HCT116 (cell line): ENCODE measurements at regions not wholly inside any gene's neighbourhood (a gene's known extent, or its start where the extent isn't known, plus 50 kb on each side); places are given as distances from the start of the nearest gene placed in this dataset.

Experiments used
- ATAC-seq: fragments of 200-7000 bp; cut with Tn5 transposase; 2 replicates; pipeline ENCODE4 v1.9.1; 2020; ENCODE audit warnings: mild to moderate bottlenecking, moderate library complexity
- BruUV-seq: library from RNA; stranded (reverse); fragments of 400-500 nt; replicated peaks from 2 replicates; lab custom pipeline; 2021; lab: Mats Ljungman, UMichigan
- CTCF ChIA-PET: fragments of 300-600 bp; sonication (Branson Sonifier 250); formaldehyde crosslinking; loops from one replicate; lab custom pipeline; 2021; ENCODE audit warnings: antibody characterized with exemption; lab: Charles Lee
- POLR2A ChIA-PET: fragments of 300-600, 350-600 bp; sonication (Branson Sonifier 250); formaldehyde crosslinking; loops from one replicate; lab custom pipeline; 2021; ENCODE audit warnings: antibody characterized with exemption; lab: Charles Lee
- RAD21 ChIA-PET, 2 experiments: fragments of 300-600 bp; sonication (Branson Sonifier 250); formaldehyde crosslinking; loops; one replicate each; lab custom pipeline; 2023; ENCODE audit warnings: low total read pairs in 2 of 2; ENCODE audit not compliant: uncharacterized antibody in 2 of 2, unreplicated experiment in 2 of 2, low non-redundant PET in 1 of 2; lab: Charles Lee
- DNase-seq: peaks from one replicate; pipeline ENCODE4 v3.0.0-alpha.2; 2010; ENCODE audit warnings: low read depth, low spot score
- H2AFZ ChIP-seq: fragments of 200-600 bp; shearing (Covaris generic), sonication (generic); 2 replicates; pipeline ENCODE4 v1.6.1; 2017; ENCODE audit warnings: low read depth, mixed run types, mixed read lengths, antibody characterized with exemption, low read length; ENCODE audit not compliant: poor library complexity, severe bottlenecking
- H3K27ac ChIP-seq: 2 replicates; pipeline ENCODE4 v1.5.1; 2012; ENCODE audit warnings: low read depth, low read length
- H3K27me3 ChIP-seq: fragments of 200-600 bp; sonication (generic); 2 replicates; pipeline ENCODE4 v1.6.1; 2016; ENCODE audit warnings: mixed run types, low read length, mixed read lengths; ENCODE audit not compliant: insufficient read depth
- H3K36me3 ChIP-seq, 2 experiments: fragments of 200-500 bp in 1 of 2; fragments of 200-600 bp in 1 of 2; sonication (Bioruptor generic) in 1 of 2; sonication (generic) in 1 of 2; 2 replicates each; pipeline versions ENCODE4 v1.5.1 to v1.6.1; 2014 to 2016; ENCODE audit warnings: low read length in 2 of 2, inconsistent platforms in 1 of 2, mixed read lengths in 1 of 2, mixed run types in 1 of 2; ENCODE audit not compliant: insufficient read depth in 2 of 2, control insufficient read depth in 1 of 2
- H3K4me1 ChIP-seq, 2 experiments: fragments of 200-600 bp in 1 of 2; sonication (generic) in 1 of 2; 2 replicates each; pipeline versions ENCODE4 v1.5.1 to v1.6.1; 2012 to 2017; ENCODE audit warnings: low read length in 2 of 2, inconsistent platforms in 1 of 2, mild to moderate bottlenecking in 1 of 2, mixed read lengths in 1 of 2, mixed run types in 1 of 2, moderate library complexity in 1 of 2; ENCODE audit not compliant: insufficient read depth in 2 of 2, control insufficient read depth in 1 of 2
- H3K4me2 ChIP-seq: fragments of 200-600 bp; sonication (generic); 2 replicates; pipeline ENCODE4 v1.6.1; 2017; ENCODE audit warnings: mixed run types, low read length, mixed read lengths
- H3K4me3 ChIP-seq, 2 experiments: fragments of 200-600 bp in 1 of 2; sonication (generic) in 1 of 2; replicated peaks in 1 of 2; 2 replicates each; pipeline ENCODE4 v1.5.1; 2011 to 2016; ENCODE audit warnings: low read length in 2 of 2, control low read depth in 1 of 2, low read depth in 1 of 2, mild to moderate bottlenecking in 1 of 2, mixed read lengths in 1 of 2, mixed run types in 1 of 2
- H3K79me2 ChIP-seq: fragments of 200-600 bp; sonication (generic); 2 replicates; pipeline ENCODE4 v1.6.1; 2017; ENCODE audit warnings: mild to moderate bottlenecking, mixed run types, low read length, moderate library complexity, mixed read lengths; ENCODE audit not compliant: insufficient read depth
- H3K9ac ChIP-seq: fragments of 200-600 bp; sonication (generic); 2 replicates; pipeline ENCODE4 v1.6.1; 2016; ENCODE audit warnings: low read length, mixed read lengths
- H3K9me2 ChIP-seq: fragments of 200-600 bp; sonication (generic), shearing (Covaris generic); 2 replicates; pipeline ENCODE4 v1.6.1; 2017; ENCODE audit warnings: mixed run types, mild to moderate bottlenecking, moderate library complexity; ENCODE audit not compliant: insufficient read depth
- H3K9me3 ChIP-seq, 2 experiments: fragments of 200-500 bp in 1 of 2; fragments of 200-600 bp in 1 of 2; sonication (Bioruptor generic) in 1 of 2; sonication (generic) in 1 of 2; 2 replicates each; pipeline ENCODE4 v1.6.1; 2014 to 2017; ENCODE audit warnings: low read length in 2 of 2, mixed read lengths in 2 of 2, inconsistent platforms in 1 of 2, low read depth in 1 of 2, mild to moderate bottlenecking in 1 of 2, mixed run types in 1 of 2, moderate library complexity in 1 of 2; ENCODE audit not compliant: control insufficient read depth in 1 of 2, insufficient read depth in 1 of 2
- H4K20me1 ChIP-seq: fragments of 200-600 bp; sonication (generic), shearing (Covaris generic); 2 replicates; pipeline ENCODE4 v1.6.1; 2017; ENCODE audit warnings: mixed run types, mild to moderate bottlenecking, moderate library complexity; ENCODE audit not compliant: insufficient read depth
- ATF3 ChIP-seq: IDR thresholded peaks from 2 replicates; pipeline ENCODE4 v1.6.1; 2012
- CBX3 ChIP-seq: IDR thresholded peaks from 2 replicates; pipeline ENCODE4 v1.6.1; 2012; ENCODE audit warnings: low read depth
- CEBPB ChIP-seq: IDR thresholded peaks from 2 replicates; pipeline ENCODE4 v1.6.1; 2012; ENCODE audit warnings: low read depth
- EGR1 ChIP-seq: IDR thresholded peaks from 2 replicates; pipeline ENCODE4 v1.6.1; 2012; ENCODE audit warnings: low read depth
- ELF1 ChIP-seq: IDR thresholded peaks from 2 replicates; pipeline ENCODE4 v1.6.1; 2012; ENCODE audit warnings: low read depth, borderline replicate concordance
- EZH2phosphoT487 ChIP-seq: fragments of 200-600 bp; IDR thresholded peaks from 2 replicates; pipeline ENCODE4 v1.6.1; 2018; ENCODE audit warnings: antibody characterized with exemption, borderline replicate concordance
- FOSL1 ChIP-seq: IDR thresholded peaks from 2 replicates; pipeline ENCODE4 v1.6.1; 2012; ENCODE audit warnings: low read depth
- POLR2A ChIP-seq: IDR thresholded peaks from 2 replicates; pipeline ENCODE4 v1.7.0; 2011; ENCODE audit warnings: borderline replicate concordance; ENCODE audit not compliant: insufficient read depth, insufficient read length; ENCODE audit errors: extremely low read depth
- POLR2AphosphoS5 ChIP-seq: IDR thresholded peaks from 2 replicates; pipeline ENCODE4 v1.6.1; 2011; ENCODE audit warnings: mild to moderate bottlenecking, low read depth, low read length, moderate library complexity
- RAD21 ChIP-seq: IDR thresholded peaks from 2 replicates; pipeline ENCODE4 v1.6.1; 2012; ENCODE audit warnings: low read depth, mild to moderate bottlenecking
- SIN3A ChIP-seq: IDR thresholded peaks from 2 replicates; pipeline ENCODE4 v1.6.1; 2012; ENCODE audit warnings: low read depth
- SRF ChIP-seq: IDR thresholded peaks from 2 replicates; pipeline ENCODE4 v1.6.1; 2012; ENCODE audit warnings: low read depth
- TCF7L2 ChIP-seq: IDR thresholded peaks from 2 replicates; pipeline ENCODE4 v1.7.0; 2011; ENCODE audit warnings: borderline replicate concordance, inconsistent platforms; ENCODE audit not compliant: insufficient read depth, insufficient read length; ENCODE audit errors: extremely low read depth
- YY1 ChIP-seq: IDR thresholded peaks from 2 replicates; pipeline ENCODE4 v1.6.1; 2011; ENCODE audit warnings: low read length, low read depth, moderate library complexity, mild to moderate bottlenecking; ENCODE audit not compliant: insufficient replicate concordance; ENCODE audit errors: extremely low read depth
- ZFX ChIP-seq: fragments of 450-650 bp; IDR thresholded peaks from 2 replicates; pipeline ENCODE4 v1.6.1; 2017
- intact Hi-C: fragments of 100-400 bp; cut with micrococcal nuclease; formaldehyde crosslinking; loops from 2 replicates; pipeline ENCODE4 v1.10.0; 2022
- TF ChIP-seq, protein P1 (sequence below): IDR thresholded peaks from 2 replicates; pipeline ENCODE4 v1.6.1; 2011; ENCODE audit warnings: mild to moderate bottlenecking, low read length, moderate library complexity; ENCODE audit not compliant: insufficient replicate concordance; ENCODE audit errors: extremely low read depth

DNA sequence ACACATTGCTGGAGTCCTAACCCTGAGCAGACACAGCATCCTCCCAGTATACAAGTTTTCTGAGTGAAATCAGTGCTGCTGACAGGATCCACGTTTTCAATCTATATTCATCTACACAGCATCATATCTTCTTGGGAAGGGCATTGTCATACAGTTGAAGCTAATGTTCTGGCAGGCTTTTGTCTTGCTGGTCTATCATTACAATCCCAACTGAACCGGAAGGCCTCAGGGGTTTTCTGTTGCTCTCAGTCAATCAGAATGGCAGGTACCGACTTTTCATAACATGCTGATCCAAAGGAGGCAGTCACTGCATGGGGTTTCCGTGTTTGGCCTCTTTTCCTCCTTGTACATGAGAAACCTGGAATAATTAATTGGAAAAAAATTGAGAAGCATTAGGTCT lies 2118.8 kb upstream of the WWC1 start:
- Histone ChIP-seq H3K36me3 (no peaks in the 10 kb centered on the region), H4K20me1 (no peaks in the 10 kb centered on the region), H3K4me1 (no peaks in the 10 kb centered on the region), H3K79me2 (no peaks in the 10 kb centered on the region), H3K9ac (no peak overlapping the region), H3K4me3 (no peak overlapping the region), H3K27ac (no peak overlapping the region), H3K9me3 (peaks cover 0 to 35% of the 10 kb centered on the region in 2 experiments; a peak in 2 of 4 replicates), H3K4me2 (no peak overlapping the region), H3K27me3 (no peaks in the 10 kb centered on the region), H2AFZ (no peak overlapping the region), H3K9me2 (no peaks in the 10 kb centered on the region)
- BruUV-seq, result no TSS peak
- ChIA-PET CTCF (no interaction called here), RAD21 (no interaction called here), POLR2A (no interaction called here)
- no peak for DNase-seq
- no peak for TF ChIP-seq POLR2AphosphoS5
- no peak for TF ChIP-seq EGR1
- no peak for TF ChIP-seq ZFX
- TF ChIP-seq YY1, result no peak
- no peak for TF ChIP-seq FOSL1
- no peak for TF ChIP-seq SIN3A
- intact Hi-C loops, result no loop called here
- no peak for ATAC-seq

GRCh38 chr5:166178411-166179080 lies 2112.9 kb upstream of the WWC1 start:
- Histone ChIP-seq H3K27me3 (no peaks in the 10 kb centered on the region), H3K9ac (no peak overlapping the region), H4K20me1 (no peaks in the 10 kb centered on the region), H3K4me2 (no peak overlapping the region), H2AFZ (no peak overlapping the region), H3K9me3 (peaks cover 0 to 21% of the 10 kb centered on the region in 2 experiments; a peak in 2 of 4 replicates), H3K4me3 (no peak overlapping the region), H3K36me3 (no peaks in the 10 kb centered on the region), H3K27ac (no peak overlapping the region), H3K4me1 (no peaks in the 10 kb centered on the region), H3K79me2 (no peaks in the 10 kb centered on the region), H3K9me2 (no peaks in the 10 kb centered on the region)
- no peak for DNase-seq
- no peak for TF ChIP-seq TCF7L2
- TF ChIP-seq RAD21, result no peak
- no peak for TF ChIP-seq ZFX
- TF ChIP-seq CEBPB, result no peak
- no peak for TF ChIP-seq SRF
- no peak for TF ChIP-seq CBX3
- TF ChIP-seq YY1, result no peak
- no peak for TF ChIP-seq POLR2A
- TF ChIP-seq ATF3, result no peak
- TF ChIP-seq FOSL1, result no peak
- TF ChIP-seq EZH2phosphoT487, result no peak
- no peak for TF ChIP-seq ELF1
- TF ChIP-seq, protein P1, sequence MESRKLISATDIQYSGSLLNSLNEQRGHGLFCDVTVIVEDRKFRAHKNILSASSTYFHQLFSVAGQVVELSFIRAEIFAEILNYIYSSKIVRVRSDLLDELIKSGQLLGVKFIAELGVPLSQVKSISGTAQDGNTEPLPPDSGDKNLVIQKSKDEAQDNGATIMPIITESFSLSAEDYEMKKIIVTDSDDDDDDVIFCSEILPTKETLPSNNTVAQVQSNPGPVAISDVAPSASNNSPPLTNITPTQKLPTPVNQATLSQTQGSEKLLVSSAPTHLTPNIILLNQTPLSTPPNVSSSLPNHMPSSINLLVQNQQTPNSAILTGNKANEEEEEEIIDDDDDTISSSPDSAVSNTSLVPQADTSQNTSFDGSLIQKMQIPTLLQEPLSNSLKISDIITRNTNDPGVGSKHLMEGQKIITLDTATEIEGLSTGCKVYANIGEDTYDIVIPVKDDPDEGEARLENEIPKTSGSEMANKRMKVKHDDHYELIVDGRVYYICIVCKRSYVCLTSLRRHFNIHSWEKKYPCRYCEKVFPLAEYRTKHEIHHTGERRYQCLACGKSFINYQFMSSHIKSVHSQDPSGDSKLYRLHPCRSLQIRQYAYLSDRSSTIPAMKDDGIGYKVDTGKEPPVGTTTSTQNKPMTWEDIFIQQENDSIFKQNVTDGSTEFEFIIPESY, result no peak
- no TSS peak for BruUV-seq
- ATAC-seq, result no peak
- intact Hi-C loops, result no loop called here
- POLR2A ChIA-PET, result no interaction called here
- RAD21 ChIA-PET, result no interaction called here
- CTCF ChIA-PET, result no interaction called here
